ENCODE measurements at regions not wholly inside any gene's neighbourhood (a gene's known extent, or its start where the extent isn't known, plus 50 kb on each side); places are given as distances from the start of the nearest gene placed in this dataset.

DNA sequence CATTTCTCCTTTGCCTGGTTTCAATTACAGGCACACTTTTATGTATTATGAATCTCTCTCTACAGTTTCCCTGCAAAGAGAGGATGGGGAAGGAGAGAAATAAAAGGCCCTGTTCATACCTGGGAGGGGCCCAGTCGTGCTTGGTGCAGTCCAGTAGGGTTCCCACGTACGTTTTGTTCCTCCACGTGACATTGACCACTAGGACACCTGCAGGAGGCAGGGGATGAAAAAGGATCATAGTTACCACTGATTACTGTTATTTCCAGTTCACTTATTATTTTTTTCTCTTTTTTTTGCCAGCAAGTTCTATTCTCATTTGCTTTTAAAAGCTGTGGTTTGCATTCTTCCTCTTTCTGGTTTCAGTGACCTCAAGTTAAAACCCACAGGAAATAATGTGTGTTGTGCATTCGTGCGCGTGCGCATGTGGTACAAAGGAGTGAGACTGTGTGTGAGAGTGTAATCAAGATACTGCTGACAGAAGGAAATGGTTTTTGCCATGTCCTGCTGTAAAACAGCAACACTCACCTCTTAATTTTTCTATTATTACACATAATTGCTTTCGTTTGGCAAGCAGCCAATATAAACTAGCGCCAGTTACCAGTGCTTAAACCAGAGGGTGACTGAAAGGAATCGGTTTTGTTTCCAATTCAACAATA, 96.8 kb downstream of the ZNF608 start (continued):
- TF ChIP-seq, protein P1, sequence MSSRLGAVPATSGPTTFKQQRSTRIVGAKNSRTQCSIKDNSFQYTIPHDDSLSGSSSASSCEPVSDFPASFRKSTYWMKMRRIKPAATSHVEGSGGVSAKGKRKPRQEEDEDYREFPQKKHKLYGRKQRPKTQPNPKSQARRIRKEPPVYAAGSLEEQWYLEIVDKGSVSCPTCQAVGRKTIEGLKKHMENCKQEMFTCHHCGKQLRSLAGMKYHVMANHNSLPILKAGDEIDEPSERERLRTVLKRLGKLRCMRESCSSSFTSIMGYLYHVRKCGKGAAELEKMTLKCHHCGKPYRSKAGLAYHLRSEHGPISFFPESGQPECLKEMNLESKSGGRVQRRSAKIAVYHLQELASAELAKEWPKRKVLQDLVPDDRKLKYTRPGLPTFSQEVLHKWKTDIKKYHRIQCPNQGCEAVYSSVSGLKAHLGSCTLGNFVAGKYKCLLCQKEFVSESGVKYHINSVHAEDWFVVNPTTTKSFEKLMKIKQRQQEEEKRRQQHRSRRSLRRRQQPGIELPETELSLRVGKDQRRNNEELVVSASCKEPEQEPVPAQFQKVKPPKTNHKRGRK (tag; IDR thresholded peaks at IDR 0.05): no peak
- no peak for TF ChIP-seq ZC3H11A (IDR thresholded peaks at IDR 0.05; ENCODE audit: low read depth, low read length)
- TF ChIP-seq, protein P2, sequence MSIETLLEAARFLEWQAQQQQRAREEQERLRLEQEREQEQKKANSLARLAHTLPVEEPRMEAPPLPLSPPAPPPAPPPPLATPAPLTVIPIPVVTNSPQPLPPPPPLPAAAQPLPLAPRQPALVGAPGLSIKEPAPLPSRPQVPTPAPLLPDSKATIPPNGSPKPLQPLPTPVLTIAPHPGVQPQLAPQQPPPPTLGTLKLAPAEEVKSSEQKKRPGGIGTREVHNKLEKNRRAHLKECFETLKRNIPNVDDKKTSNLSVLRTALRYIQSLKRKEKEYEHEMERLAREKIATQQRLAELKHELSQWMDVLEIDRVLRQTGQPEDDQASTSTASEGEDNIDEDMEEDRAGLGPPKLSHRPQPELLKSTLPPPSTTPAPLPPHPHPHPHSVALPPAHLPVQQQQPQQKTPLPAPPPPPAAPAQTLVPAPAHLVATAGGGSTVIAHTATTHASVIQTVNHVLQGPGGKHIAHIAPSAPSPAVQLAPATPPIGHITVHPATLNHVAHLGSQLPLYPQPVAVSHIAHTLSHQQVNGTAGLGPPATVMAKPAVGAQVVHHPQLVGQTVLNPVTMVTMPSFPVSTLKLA (conservative IDR thresholded peaks at IDR 0.05): peak in 1 of 2 experiments; percentile 29; a peak in 1 of 4 replicates
- TF ChIP-seq RHOXF2B (CRISPR knock-in tag; conservative IDR thresholded peaks at IDR 0.05): no peak
- no peak for TF ChIP-seq CREB1 (IDR thresholded peaks at IDR 0.05)
- TF ChIP-seq CREB1 (CRISPR knock-in tag; IDR thresholded peaks at IDR 0.05): no peak

DNA sequence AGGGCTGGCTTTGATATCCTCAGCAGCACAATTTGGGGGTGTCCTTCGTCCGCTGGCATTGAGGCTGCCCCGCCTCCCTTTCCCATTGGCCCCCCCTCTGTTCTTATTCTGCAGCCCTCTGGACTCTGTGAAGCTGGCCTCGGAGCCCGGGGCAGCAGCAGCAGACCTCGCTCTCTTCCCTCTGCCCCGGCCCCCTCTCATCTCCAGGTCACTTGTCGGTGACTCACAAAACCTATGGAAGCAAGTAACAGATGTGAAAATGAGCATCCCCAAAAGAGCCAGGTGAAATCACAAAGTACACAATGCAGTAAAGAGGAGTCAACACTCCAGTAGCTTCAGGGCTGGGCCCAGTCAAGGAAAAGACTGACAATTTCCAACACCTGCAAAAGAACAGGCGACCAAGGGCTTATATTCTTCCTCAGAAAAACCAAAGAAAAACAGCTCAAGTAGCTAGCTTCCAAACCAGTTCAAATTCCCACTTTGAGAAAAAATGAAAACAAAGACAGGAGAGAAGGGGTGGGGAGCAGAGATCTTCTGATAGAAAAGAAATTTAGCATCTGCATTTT, 97.5 kb downstream of the ZNF608 start:
- no peak for FAIRE-seq
- TF ChIP-seq, protein P3, sequence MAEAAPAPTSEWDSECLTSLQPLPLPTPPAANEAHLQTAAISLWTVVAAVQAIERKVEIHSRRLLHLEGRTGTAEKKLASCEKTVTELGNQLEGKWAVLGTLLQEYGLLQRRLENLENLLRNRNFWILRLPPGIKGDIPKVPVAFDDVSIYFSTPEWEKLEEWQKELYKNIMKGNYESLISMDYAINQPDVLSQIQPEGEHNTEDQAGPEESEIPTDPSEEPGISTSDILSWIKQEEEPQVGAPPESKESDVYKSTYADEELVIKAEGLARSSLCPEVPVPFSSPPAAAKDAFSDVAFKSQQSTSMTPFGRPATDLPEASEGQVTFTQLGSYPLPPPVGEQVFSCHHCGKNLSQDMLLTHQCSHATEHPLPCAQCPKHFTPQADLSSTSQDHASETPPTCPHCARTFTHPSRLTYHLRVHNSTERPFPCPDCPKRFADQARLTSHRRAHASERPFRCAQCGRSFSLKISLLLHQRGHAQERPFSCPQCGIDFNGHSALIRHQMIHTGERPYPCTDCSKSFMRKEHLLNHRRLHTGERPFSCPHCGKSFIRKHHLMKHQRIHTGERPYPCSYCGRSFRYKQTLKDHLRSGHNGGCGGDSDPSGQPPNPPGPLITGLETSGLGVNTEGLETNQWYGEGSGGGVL (CRISPR knock-in tag; IDR thresholded peaks at IDR 0.05): no peak
- TF ChIP-seq FUS (optimal IDR thresholded peaks at IDR 0.05; ENCODE audit: low read depth, low read length) (no peak), MCM7 (IDR thresholded peaks at IDR 0.05) (no peak), ZNF253 (CRISPR knock-in tag; conservative IDR thresholded peaks at IDR 0.05) (no peak), IFI16 (CRISPR knock-in tag; IDR thresholded peaks at IDR 0.05) (no peak), SMARCA4 (IDR thresholded peaks at IDR 0.05) (no peak), SLC30A9 (CRISPR knock-in tag; IDR thresholded peaks at IDR 0.05) (no peak), SRF (CRISPR knock-in tag; IDR thresholded peaks at IDR 0.05) (no peak), LEF1 (IDR thresholded peaks at IDR 0.05) (no peak), DDX20 (tag; IDR thresholded peaks at IDR 0.05; ENCODE audit: low read depth) (no peak), PTTG1 (tag; IDR thresholded peaks at IDR 0.05; ENCODE audit: low read depth) (no peak), TAF1 (IDR thresholded peaks at IDR 0.05; ENCODE audit: control insufficient read depth, extremely low read depth, insufficient read depth, low read length, severe bottlenecking) (no peak)

More for the DNA sequence above, 97.5 kb downstream of the ZNF608 start:
- CTCF ChIA-PET (ENCODE audit: low intra/inter-chr PET ratio): no interaction called here
- no peak overlapping the region for H3K4me2 ChIP-seq (ENCODE audit: insufficient read depth, low read length)
- peak overlapping the region; percentile 12; the same call in 1 of the 2 replicates for H2AFZ ChIP-seq (ENCODE audit: low read depth, low read length)
- ATAC-seq: no peak
- H3K27ac ChIP-seq (ENCODE audit: extremely low read depth, low read depth, low read length): no peak overlapping the region
- POLR2A ChIA-PET: no interaction called here
- in situ Hi-C loops (cut with MboI) (no loop called here), intact Hi-C loops (cut with micrococcal nuclease) (no loop called here)
- H3K9me3 ChIP-seq (replicated peaks; ENCODE audit: control insufficient read depth, insufficient read depth, low read depth, low read length): no peaks in the 10 kb centered on the region
- no peaks in the 10 kb centered on the region for H3K79me2 ChIP-seq (ENCODE audit: control insufficient read depth, insufficient read depth, low read length)
- H3K4me1 ChIP-seq (replicated peaks in 1 of 2; ENCODE audit: control insufficient read depth in 2 of 2, insufficient read depth in 2 of 2, low read length in 2 of 2): peaks cover 12 to 50% of the 10 kb centered on the region in 2 experiments
- DNase-seq (ENCODE audit: extremely low read depth in 1 of 4, low spot score in 3 of 4): no peak
- H3K36me3 ChIP-seq (ENCODE audit: control insufficient read depth, insufficient read depth, low read length): no peaks in the 10 kb centered on the region; the same call in 2 of the 3 replicates
- no peak overlapping the region for H3K4me3 ChIP-seq
- BruUV-seq (replicated peaks): no TSS peak
- H3K9me1 ChIP-seq (ENCODE audit: control insufficient read depth, insufficient read depth, low read length): no peaks in the 10 kb centered on the region
- no peaks in the 10 kb centered on the region for H4K20me1 ChIP-seq (replicated peaks; ENCODE audit: control insufficient read depth, insufficient read depth, low read length)
- WGBS (ENCODE audit: insufficient coverage, low coverage, missing lambda C conversion rate): 77% methylated on average over 6 of the region's 9 CpGs
- H3K27me3 ChIP-seq (ENCODE audit: control insufficient read depth in 2 of 2, insufficient read depth in 2 of 2, low read length in 2 of 2): no peaks in the 10 kb centered on the region
- H3K9ac ChIP-seq (ENCODE audit: insufficient read depth in 1 of 2, low read depth in 2 of 2, low read length in 2 of 2): no peak overlapping the region

Measured in K562 (cell line).